22Rv1 (cell line): ENCODE measurements at regions not wholly inside any gene's neighbourhood (a gene's known extent, or its start where the extent isn't known, plus 50 kb on each side); places are given as distances from the start of the nearest gene placed in this dataset.

Source experiments
- H3K27ac ChIP-seq: fragments of 450-650 bp; 2 replicates; pipeline ENCODE4 v1.5.1; 2017
- ZFX ChIP-seq: fragments of 450-650 bp; IDR thresholded peaks from 2 replicates; pipeline ENCODE4 v1.6.1; 2017; ENCODE audit warnings: antibody characterized with exemption, borderline replicate concordance
- TF ChIP-seq, protein P1 (sequence below): fragments of 450-650 bp; IDR thresholded peaks from 2 replicates; pipeline ENCODE4 v1.5.1; 2017; ENCODE audit warnings: mild to moderate bottlenecking

DNA sequence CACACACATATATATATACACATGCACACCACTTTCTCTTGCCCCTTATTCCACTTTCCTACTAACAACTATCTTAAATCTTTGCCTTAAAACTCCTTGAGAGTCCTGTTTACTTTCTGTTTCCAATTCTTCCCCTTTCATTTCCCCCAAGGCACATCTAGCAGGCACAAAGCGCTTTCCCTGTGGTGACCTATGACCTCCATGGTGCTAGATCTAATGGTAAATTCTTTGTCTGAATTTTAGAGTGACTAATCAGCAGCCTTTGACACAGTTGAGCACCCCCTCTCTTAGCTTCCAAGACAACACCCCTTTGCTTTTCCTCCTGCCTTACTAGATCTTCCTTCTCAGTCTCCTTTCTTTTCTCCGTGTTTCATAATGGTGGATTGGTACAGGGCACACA, 236.4 kb upstream of the TTC29 start:
- TF ChIP-seq, protein P1, sequence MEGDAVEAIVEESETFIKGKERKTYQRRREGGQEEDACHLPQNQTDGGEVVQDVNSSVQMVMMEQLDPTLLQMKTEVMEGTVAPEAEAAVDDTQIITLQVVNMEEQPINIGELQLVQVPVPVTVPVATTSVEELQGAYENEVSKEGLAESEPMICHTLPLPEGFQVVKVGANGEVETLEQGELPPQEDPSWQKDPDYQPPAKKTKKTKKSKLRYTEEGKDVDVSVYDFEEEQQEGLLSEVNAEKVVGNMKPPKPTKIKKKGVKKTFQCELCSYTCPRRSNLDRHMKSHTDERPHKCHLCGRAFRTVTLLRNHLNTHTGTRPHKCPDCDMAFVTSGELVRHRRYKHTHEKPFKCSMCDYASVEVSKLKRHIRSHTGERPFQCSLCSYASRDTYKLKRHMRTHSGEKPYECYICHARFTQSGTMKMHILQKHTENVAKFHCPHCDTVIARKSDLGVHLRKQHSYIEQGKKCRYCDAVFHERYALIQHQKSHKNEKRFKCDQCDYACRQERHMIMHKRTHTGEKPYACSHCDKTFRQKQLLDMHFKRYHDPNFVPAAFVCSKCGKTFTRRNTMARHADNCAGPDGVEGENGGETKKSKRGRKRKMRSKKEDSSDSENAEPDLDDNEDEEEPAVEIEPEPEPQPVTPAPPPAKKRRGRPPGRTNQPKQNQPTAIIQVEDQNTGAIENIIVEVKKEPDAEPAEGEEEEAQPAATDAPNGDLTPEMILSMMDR = no peak
- no peak for TF ChIP-seq ZFX
- H3K27ac ChIP-seq = no peak overlapping the region

DNA sequence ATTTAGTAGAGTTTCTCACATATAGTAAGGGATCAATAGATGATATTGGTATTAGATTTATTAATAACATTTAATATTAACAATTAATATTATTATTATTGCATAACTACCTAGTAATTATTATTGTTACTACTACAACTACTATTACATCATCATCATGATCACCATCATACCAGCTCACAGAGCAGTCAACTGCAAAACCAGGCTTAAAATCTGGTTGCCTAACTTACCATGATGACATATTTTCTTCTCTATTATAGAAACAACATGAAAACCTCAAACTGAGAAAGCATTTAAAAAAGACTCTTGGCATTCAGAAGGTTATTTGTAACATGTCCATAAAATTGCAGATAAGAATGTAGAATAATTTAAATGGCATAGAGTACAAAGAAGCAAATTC, 247.0 kb upstream of the TTC29 start:
- TF ChIP-seq, protein P1 = no peak
- TF ChIP-seq ZFX = no peak

DNA sequence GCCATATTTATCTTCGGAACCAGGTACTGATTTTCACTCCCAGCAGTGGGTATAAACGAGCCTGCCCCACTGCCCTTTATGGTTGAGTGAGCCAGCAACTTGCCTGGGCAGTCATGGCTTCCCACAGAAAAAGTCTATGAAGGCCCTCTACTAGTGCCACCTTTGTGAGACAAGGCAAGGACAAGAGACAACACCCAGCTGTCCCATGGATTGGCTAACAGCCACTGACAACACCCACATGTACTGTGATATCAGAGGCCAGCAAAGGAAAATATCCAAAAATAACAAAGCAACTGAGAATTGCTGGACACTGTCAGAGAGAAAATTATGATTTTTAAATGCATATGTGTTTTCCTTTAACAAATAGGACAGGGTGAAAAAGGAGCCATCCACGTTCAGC, 248.4 kb upstream of the TTC29 start:
- TF ChIP-seq, protein P1 = no peak
- TF ChIP-seq ZFX = no peak

More for the DNA sequence above, 247.0 kb upstream of the TTC29 start:
- no peak overlapping the region for H3K27ac ChIP-seq

DNA sequence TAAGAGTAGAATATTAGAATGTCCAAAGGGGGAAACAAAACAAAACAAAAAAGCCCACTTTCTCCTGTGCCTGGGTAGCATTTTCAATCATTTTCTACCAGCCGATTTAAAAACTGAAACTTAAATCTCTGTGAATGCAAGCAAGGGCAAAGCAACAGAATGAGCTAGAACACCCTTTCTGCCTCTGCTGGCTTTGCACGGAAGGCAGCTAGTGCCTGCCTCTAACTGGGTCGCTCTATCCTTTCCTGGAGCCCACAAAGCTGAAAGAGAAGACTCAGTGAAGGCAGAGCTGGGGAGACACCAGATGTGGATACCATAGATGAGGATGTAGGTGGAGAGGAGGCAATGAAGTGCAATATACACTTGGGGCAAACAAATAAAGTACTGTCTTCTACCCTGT, 248.9 kb upstream of the TTC29 start:
- H3K27ac ChIP-seq = no peak overlapping the region
- TF ChIP-seq, protein P1 = no peak
- TF ChIP-seq ZFX = no peak

More for the DNA sequence above, 248.4 kb upstream of the TTC29 start:
- no peak overlapping the region for H3K27ac ChIP-seq

GRCh38 chr4:147195386-147195785, 249.7 kb upstream of the TTC29 start:
- no peak overlapping the region for H3K27ac ChIP-seq
- no peak for TF ChIP-seq ZFX
- TF ChIP-seq, protein P1 = no peak

GRCh38 chr4:147198411-147199051, 252.9 kb upstream of the TTC29 start:
- TF ChIP-seq ZFX = no peak
- TF ChIP-seq, protein P1 = no peak
- H3K27ac ChIP-seq = no peak overlapping the region

DNA sequence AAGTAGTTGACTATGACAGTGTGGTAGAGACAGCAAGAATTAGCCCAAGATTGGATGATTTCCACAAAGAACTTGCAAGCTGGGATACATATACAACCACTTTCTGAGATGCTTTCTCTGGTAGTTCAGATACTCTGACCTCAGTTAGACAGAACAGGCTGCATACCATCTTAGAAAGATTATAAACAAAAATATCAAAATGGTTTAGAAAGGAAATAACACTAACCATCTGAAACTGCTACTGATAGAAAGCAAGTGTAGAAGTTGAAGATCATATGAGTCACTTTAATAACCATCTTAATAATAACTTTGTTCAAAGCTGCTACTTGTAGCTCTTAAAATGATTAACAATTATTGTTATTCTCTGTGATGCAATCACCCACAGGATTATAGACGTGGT, 255.4 kb upstream of the TTC29 start:
- TF ChIP-seq ZFX = no peak
- TF ChIP-seq, protein P1 = no peak
- no peak overlapping the region for H3K27ac ChIP-seq
